K562 (cell line): ENCODE measurements at regions not wholly inside any gene's neighbourhood (a gene's known extent, or its start where the extent isn't known, plus 50 kb on each side); places are given as distances from the start of the nearest gene placed in this dataset.

ENCODE experiments used
- ATAC-seq: fragments of 200-7000 bp; cut with Tn5 transposase; 3 replicates; pipeline ENCODE4 v1.9.1; 2020; ENCODE audit warnings: moderate library complexity
- BruUV-seq: library from RNA; stranded (reverse); fragments of 400-500 nt; replicated peaks from 2 replicates; lab custom pipeline; 2021; lab: Mats Ljungman, UMichigan
- CTCF ChIA-PET: fragments of 300-600 bp; formaldehyde crosslinking; extraction: SDS; loops from one replicate; lab custom pipeline; 2021; ENCODE audit warnings: low intra/inter-chr PET ratio; lab: Yijun Ruan, JAX
- POLR2A ChIA-PET: fragments of 300-600, 350-650 bp; sonication (Branson Sonifier 250); formaldehyde crosslinking; extraction: SDS; loops from one replicate; lab custom pipeline; 2021; ENCODE audit warnings: antibody characterized with exemption, inconsistent platforms; lab: Yijun Ruan, JAX
- DNase-seq, 4 experiments: peaks; one replicate each; pipeline versions ENCODE4 v3.0.0 to v3.0.0-alpha.2; 2011 to 2018; ENCODE audit warnings: low spot score in 3 of 4, mixed read lengths in 3 of 4; ENCODE audit errors: extremely low read depth in 1 of 4
- FAIRE-seq: peaks from 2 replicates; lab custom pipeline; 2011; peaks lifted over from hg19 to GRCh38; lab: Jason Lieb, UNC
- H2AFZ ChIP-seq: 2 replicates; pipeline ENCODE4 v1.6.0; 2011; ENCODE audit warnings: low read depth, low read length, control low read depth, inconsistent platforms
- H3K27ac ChIP-seq: fragments of 200-600 bp; 3 replicates; pipeline ENCODE4 v1.8.0; 2011; ENCODE audit warnings: low read depth, mild to moderate bottlenecking, control low read depth, inconsistent platforms, low read length, moderate library complexity, mixed read lengths; ENCODE audit errors: extremely low read depth
- H3K27me3 ChIP-seq, 2 experiments: fragments of 300-600 bp in 1 of 2; 2 replicates in 1 of 2; 3 replicates in 1 of 2; pipeline versions ENCODE4 v1.6.0 to v1.8.0; 2011; ENCODE audit warnings: inconsistent platforms in 2 of 2, low read length in 2 of 2, mild to moderate bottlenecking in 1 of 2, mixed read lengths in 1 of 2, moderate library complexity in 1 of 2; ENCODE audit not compliant: control insufficient read depth in 2 of 2, insufficient read depth in 2 of 2
- H3K36me3 ChIP-seq: fragments of 300-600 bp; 3 replicates; pipeline ENCODE4 v1.8.0; 2011; ENCODE audit warnings: mild to moderate bottlenecking, low read length, inconsistent platforms; ENCODE audit not compliant: control insufficient read depth, insufficient read depth
- H3K4me1 ChIP-seq, 2 experiments: fragments of 200-600 bp in 1 of 2; replicated peaks in 1 of 2; 2 replicates in 1 of 2; 3 replicates in 1 of 2; pipeline versions ENCODE4 v1.5.1 to v1.8.0; 2011; ENCODE audit warnings: inconsistent platforms in 2 of 2, low read length in 2 of 2, mild to moderate bottlenecking in 1 of 2, mixed read lengths in 1 of 2, moderate library complexity in 1 of 2; ENCODE audit not compliant: control insufficient read depth in 2 of 2, insufficient read depth in 2 of 2
- H3K4me2 ChIP-seq: 2 replicates; pipeline ENCODE4 v1.6.1; 2011; ENCODE audit warnings: low read length, control low read depth, inconsistent platforms, mixed read lengths; ENCODE audit not compliant: insufficient read depth
- H3K4me3 ChIP-seq: fragments of 200-600 bp; sonication (generic), shearing (Covaris generic); 2 replicates; pipeline ENCODE4 v1.5.1; 2016; ENCODE audit warnings: control low read depth, inconsistent platforms
- H3K79me2 ChIP-seq: fragments of 200-600 bp; 3 replicates; pipeline ENCODE4 v1.8.0; 2011; ENCODE audit warnings: low read length, inconsistent platforms; ENCODE audit not compliant: control insufficient read depth, insufficient read depth
- H3K9ac ChIP-seq, 2 experiments: 2 replicates each; pipeline versions ENCODE4 v1.6.0 to v1.6.1; 2011; ENCODE audit warnings: low read depth in 2 of 2, low read length in 2 of 2, control low read depth in 1 of 2, inconsistent platforms in 1 of 2, mild to moderate bottlenecking in 1 of 2, mixed read lengths in 1 of 2; ENCODE audit not compliant: insufficient read depth in 1 of 2
- H3K9me1 ChIP-seq: one replicate; pipeline ENCODE4 v1.6.0; 2011; ENCODE audit warnings: inconsistent platforms, mild to moderate bottlenecking, low read length, moderate library complexity; ENCODE audit not compliant: control insufficient read depth, insufficient read depth
- H3K9me3 ChIP-seq: replicated peaks from 2 replicates; pipeline ENCODE4 v1.5.1; 2011; ENCODE audit warnings: low read depth, low read length, inconsistent platforms; ENCODE audit not compliant: control insufficient read depth, insufficient read depth
- H4K20me1 ChIP-seq: replicated peaks from 2 replicates; pipeline ENCODE4 v1.6.1; 2011; ENCODE audit warnings: low read length, inconsistent platforms, mixed read lengths; ENCODE audit not compliant: control insufficient read depth, insufficient read depth
- CBX5 ChIP-seq: IDR thresholded peaks from 2 replicates; pipeline ENCODE4 v1.6.1; 2014; ENCODE audit warnings: low read depth, borderline replicate concordance
- EP300 ChIP-seq: IDR thresholded peaks from 2 replicates; pipeline ENCODE4 v1.6.1; 2012; ENCODE audit warnings: low read length, improper control_type of control experiment
- NBN ChIP-seq: fragments of 450-650 bp; IDR thresholded peaks from 2 replicates; pipeline ENCODE4 v1.6.1; 2016; ENCODE audit warnings: low read depth, mild to moderate bottlenecking
- NFYB ChIP-seq: IDR thresholded peaks from 2 replicates; pipeline ENCODE4 v1.6.1; 2011; ENCODE audit warnings: mild to moderate bottlenecking, moderate library complexity; ENCODE audit not compliant: insufficient read length; ENCODE audit errors: extremely low read depth
- ZNF311 ChIP-seq: fragments of 250-450 bp; sonication (Bioruptor Pico); IDR thresholded peaks from 2 replicates; pipeline ENCODE4 v1.4.0; 2020; ENCODE audit warnings: mild to moderate bottlenecking, moderate library complexity
- ZNF778 ChIP-seq: fragments of 450-650 bp; formaldehyde crosslinking; IDR thresholded peaks from 2 replicates; pipeline ENCODE4 v1.4.0; 2020; ENCODE audit warnings: mild to moderate bottlenecking, moderate library complexity
- WGBS: fragments of 100-300 bp; shearing (Covaris generic); methylation state at CpG from one replicate; pipeline ENCODE4 v1.1.6; 2016; ENCODE audit warnings: low coverage, mixed read lengths; ENCODE audit not compliant: insufficient coverage; ENCODE audit errors: missing lambda C conversion rate; 5-methylcytosine and 5-hydroxymethylcytosine counted together
- in situ Hi-C: fragments of 300-500 bp; cut with MboI; formaldehyde crosslinking; loops from 4 replicates; pipeline ENCODE4 v1.15.0; 2018; ENCODE audit warnings: inconsistent platforms, mixed read lengths
- intact Hi-C: fragments of 100-400 bp; cut with micrococcal nuclease; formaldehyde crosslinking; loops from 2 replicates; pipeline ENCODE4 v1.14.2; 2022
- TF ChIP-seq, protein P1 (sequence below): IDR thresholded peaks from 2 replicates; pipeline ENCODE4 v1.6.1; 2011; ENCODE audit warnings: borderline replicate concordance, low read depth, mild to moderate bottlenecking, moderate library complexity, low read length; ENCODE audit not compliant: insufficient read depth, poor library complexity, severe bottlenecking
- TF ChIP-seq, protein P2 (sequence below): fragments of 250-450 bp; sonication (Bioruptor Pico); IDR thresholded peaks from 2 replicates; pipeline ENCODE4 v1.5.1; 2021; ENCODE audit warnings: mild to moderate bottlenecking

DNA sequence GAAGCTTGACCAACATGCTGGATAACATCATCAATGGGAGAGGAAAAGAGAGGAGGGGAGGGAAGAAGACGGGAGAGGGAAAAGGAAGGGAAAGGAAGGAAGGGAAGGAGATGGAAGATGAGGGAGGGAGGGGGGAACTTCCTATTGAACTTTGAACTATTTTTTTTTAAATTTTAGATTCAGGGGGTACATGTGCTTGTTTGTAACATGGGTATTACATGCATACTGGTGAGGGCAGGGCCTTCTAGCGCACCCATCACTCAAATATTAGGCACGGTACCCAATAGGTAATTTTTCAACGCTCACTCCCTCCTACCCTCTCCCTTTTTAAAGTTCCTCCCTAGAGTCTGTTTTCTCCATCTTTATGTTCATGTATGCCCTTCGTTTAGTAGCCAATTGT lies 383.2 kb upstream of the XYLT1 start:
- intact Hi-C loops (no loop called here), in situ Hi-C loops (no loop called here)
- no peaks in the 10 kb centered on the region for H3K9me1 ChIP-seq
- no peaks in the 10 kb centered on the region for H4K20me1 ChIP-seq
- ChIA-PET CTCF (no interaction called here), POLR2A (no interaction called here)
- H3K4me2 ChIP-seq = no peak overlapping the region
- no peak overlapping the region for H3K4me3 ChIP-seq
- WGBS = 22% methylated on average over 5 of the region's 5 CpGs
- no peaks in the 10 kb centered on the region for H3K9me3 ChIP-seq
- H3K27me3 ChIP-seq = no peaks in the 10 kb centered on the region
- FAIRE-seq = no peak
- no peaks in the 10 kb centered on the region for H3K79me2 ChIP-seq
- no peak overlapping the region for H3K9ac ChIP-seq
- BruUV-seq = no TSS peak
- H3K36me3 ChIP-seq = no peaks in the 10 kb centered on the region
- TF ChIP-seq EP300 (no peak), ZNF778 (CRISPR knock-in tag) (no peak), NBN (no peak), NFYB (no peak), CBX5 (no peak), ZNF311 (CRISPR knock-in tag) (no peak)
- TF ChIP-seq, protein P1, sequence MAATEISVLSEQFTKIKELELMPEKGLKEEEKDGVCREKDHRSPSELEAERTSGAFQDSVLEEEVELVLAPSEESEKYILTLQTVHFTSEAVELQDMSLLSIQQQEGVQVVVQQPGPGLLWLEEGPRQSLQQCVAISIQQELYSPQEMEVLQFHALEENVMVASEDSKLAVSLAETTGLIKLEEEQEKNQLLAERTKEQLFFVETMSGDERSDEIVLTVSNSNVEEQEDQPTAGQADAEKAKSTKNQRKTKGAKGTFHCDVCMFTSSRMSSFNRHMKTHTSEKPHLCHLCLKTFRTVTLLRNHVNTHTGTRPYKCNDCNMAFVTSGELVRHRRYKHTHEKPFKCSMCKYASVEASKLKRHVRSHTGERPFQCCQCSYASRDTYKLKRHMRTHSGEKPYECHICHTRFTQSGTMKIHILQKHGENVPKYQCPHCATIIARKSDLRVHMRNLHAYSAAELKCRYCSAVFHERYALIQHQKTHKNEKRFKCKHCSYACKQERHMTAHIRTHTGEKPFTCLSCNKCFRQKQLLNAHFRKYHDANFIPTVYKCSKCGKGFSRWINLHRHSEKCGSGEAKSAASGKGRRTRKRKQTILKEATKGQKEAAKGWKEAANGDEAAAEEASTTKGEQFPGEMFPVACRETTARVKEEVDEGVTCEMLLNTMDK = no peak
- TF ChIP-seq, protein P2, sequence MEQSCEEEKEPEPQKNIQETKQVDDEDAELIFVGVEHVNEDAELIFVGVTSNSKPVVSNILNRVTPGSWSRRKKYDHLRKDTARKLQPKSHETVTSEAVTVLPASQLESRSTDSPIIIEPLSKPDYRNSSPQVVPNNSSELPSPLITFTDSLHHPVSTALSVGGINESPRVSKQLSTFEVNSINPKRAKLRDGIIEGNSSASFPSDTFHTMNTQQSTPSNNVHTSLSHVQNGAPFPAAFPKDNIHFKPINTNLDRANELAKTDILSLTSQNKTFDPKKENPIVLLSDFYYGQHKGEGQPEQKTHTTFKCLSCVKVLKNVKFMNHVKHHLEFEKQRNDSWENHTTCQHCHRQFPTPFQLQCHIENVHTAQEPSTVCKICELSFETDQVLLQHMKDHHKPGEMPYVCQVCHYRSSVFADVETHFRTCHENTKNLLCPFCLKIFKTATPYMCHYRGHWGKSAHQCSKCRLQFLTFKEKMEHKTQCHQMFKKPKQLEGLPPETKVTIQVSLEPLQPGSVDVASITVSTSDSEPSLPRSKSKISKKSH = no peak
- DNase-seq = no peak
- H2AFZ ChIP-seq = no peak overlapping the region
- H3K4me1 ChIP-seq = no peaks in the 10 kb centered on the region
- ATAC-seq = no peak
- no peak overlapping the region for H3K27ac ChIP-seq
